ENCODE measurements at regions not wholly inside any gene's neighbourhood (a gene's known extent, or its start where the extent isn't known, plus 50 kb on each side); places are given as distances from the start of the nearest gene placed in this dataset.
A peak's percentile ranks its signal among the peaks of the same experiment; 100 is the strongest.

DNA sequence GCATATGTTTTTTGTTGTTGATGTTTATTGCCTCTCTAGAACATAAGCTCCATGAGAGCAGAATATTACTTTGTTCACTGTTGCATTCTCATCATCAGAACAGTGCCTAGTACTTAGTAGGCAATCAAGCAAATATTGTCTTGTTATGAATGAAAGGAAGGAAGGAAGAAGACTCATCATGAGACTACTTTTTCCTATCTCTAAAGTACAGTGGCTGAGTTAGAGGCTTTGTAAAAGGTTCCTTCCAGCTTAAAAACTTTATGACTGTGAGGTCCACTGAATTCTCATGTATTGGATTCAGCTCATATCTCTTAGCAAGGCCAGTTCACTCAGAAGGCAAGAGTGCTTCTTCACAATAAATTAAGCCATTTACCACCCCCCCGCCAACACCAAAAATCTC is 171.8 kb upstream of the NR3C1 start:
- Histone ChIP-seq H3K27ac (no peak overlapping the region), H3K4me3 (no peak overlapping the region), H3K27me3 (replicated peaks in 1 of 7) (no peaks in the 10 kb centered on the region), H3K36me3 (no peaks in the 10 kb centered on the region), H3K9me3 (no peaks in the 10 kb centered on the region), H3K4me1 (no peaks in the 10 kb centered on the region)
- WGBS, 5 donors, result 95 to 100% (median 97%) methylated on average over 1 of the region's 1 CpG
- no peak for TF ChIP-seq POLR2A (IDR thresholded peaks at IDR 0.05)
- TF ChIP-seq, protein P1, sequence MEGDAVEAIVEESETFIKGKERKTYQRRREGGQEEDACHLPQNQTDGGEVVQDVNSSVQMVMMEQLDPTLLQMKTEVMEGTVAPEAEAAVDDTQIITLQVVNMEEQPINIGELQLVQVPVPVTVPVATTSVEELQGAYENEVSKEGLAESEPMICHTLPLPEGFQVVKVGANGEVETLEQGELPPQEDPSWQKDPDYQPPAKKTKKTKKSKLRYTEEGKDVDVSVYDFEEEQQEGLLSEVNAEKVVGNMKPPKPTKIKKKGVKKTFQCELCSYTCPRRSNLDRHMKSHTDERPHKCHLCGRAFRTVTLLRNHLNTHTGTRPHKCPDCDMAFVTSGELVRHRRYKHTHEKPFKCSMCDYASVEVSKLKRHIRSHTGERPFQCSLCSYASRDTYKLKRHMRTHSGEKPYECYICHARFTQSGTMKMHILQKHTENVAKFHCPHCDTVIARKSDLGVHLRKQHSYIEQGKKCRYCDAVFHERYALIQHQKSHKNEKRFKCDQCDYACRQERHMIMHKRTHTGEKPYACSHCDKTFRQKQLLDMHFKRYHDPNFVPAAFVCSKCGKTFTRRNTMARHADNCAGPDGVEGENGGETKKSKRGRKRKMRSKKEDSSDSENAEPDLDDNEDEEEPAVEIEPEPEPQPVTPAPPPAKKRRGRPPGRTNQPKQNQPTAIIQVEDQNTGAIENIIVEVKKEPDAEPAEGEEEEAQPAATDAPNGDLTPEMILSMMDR (IDR thresholded peaks at IDR 0.05 in 8 of 11, conservative IDR thresholded peaks at IDR 0.05 in 3 of 11), result no peak
- no peak for TF ChIP-seq POLR2AphosphoS5 (IDR thresholded peaks at IDR 0.05)
- intact Hi-C loops (cut with DNase I; ENCODE audit: low total_unique reads), result no loop called here
- DNase-seq, result no peak

DNA sequence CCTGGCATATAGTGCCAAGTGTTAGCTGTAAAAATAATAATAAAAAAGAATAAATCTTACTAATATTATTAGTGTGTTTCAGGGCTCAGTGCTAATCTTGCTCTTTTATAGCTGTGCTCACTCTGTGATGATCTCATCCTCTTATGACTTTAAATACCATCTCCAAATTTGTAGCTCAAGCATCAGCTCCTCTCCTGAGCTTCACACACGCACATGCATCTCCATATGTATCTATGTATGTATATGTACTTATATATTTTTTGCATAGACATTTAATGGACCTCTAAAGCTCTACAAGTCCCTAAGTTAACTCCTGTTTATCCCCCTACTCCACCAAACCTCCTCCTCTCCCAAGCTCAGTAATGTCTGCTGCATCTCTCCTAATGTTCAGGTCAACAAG is 170.8 kb upstream of the NR3C1 start:
- 90 to 100% (median 94%) methylated on average over 1 of the region's 1 CpG for WGBS, 5 donors
- no peaks in the 10 kb centered on the region for H3K27me3 ChIP-seq (replicated peaks in 1 of 7)
- H3K4me3 ChIP-seq, result no peak overlapping the region
- DNase-seq, result no peak
- H3K4me1 ChIP-seq, result no peaks in the 10 kb centered on the region
- TF ChIP-seq, protein P1 (IDR thresholded peaks at IDR 0.05 in 8 of 11, conservative IDR thresholded peaks at IDR 0.05 in 3 of 11), result no peak
- TF ChIP-seq POLR2AphosphoS5 (IDR thresholded peaks at IDR 0.05) (no peak), POLR2A (IDR thresholded peaks at IDR 0.05) (no peak)
- intact Hi-C loops (cut with DNase I; ENCODE audit: low total_unique reads), result no loop called here
- peak overlapping the region in 1 of 8 donors; percentile 59 for H3K27ac ChIP-seq
- H3K36me3 ChIP-seq, result no peaks in the 10 kb centered on the region
- H3K9me3 ChIP-seq, result no peaks in the 10 kb centered on the region

DNA sequence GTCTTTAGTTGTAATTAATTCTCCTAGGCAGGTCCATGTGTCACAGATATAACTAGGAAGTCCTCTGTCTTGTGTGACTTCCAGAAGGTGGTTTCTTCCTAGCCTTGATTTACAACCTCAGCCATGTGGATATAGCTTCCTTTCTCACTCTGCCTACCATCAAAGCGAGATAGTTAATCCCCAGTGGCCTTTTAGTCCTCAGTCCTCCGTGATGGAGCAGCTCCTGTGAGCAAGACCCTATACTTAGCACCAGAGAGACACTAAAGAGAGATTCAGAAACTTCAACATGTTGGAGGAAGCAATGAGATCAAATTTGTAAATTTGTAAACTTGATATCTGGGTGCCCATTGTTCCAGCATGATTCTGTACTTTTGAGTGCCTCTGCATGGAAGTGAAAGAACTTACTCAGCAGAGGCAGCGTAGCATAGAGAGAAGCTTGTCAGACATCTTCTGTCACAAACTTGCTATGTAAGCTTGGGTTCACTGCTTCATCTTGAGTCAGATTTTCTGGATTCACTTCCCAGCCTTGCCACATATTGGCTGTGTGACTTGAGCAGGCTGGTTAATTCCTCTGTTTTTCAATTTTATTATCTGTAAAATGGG is 170.2 kb upstream of the NR3C1 start:
- 55 to 82% (median 66%) methylated on average over 3 of the region's 3 CpGs for WGBS, 5 donors
- no peaks in the 10 kb centered on the region for H3K36me3 ChIP-seq
- no peaks in the 10 kb centered on the region for H3K27me3 ChIP-seq (replicated peaks in 1 of 7)
- H3K4me3 ChIP-seq, result no peak overlapping the region
- H3K4me1 ChIP-seq, result no peaks in the 10 kb centered on the region
- H3K9me3 ChIP-seq, result no peaks in the 10 kb centered on the region
- intact Hi-C loops (cut with DNase I; ENCODE audit: low total_unique reads), result no loop called here
- H3K27ac ChIP-seq, result peak overlapping the region in 5 of 8 donors; percentile 36 to 59 (median 45)
- TF ChIP-seq, protein P1 (IDR thresholded peaks at IDR 0.05 in 8 of 11, conservative IDR thresholded peaks at IDR 0.05 in 3 of 11), result no peak
- TF ChIP-seq POLR2AphosphoS5 (IDR thresholded peaks at IDR 0.05), result no peak
- no peak for TF ChIP-seq POLR2A (IDR thresholded peaks at IDR 0.05)
- DNase-seq, result no peak

DNA sequence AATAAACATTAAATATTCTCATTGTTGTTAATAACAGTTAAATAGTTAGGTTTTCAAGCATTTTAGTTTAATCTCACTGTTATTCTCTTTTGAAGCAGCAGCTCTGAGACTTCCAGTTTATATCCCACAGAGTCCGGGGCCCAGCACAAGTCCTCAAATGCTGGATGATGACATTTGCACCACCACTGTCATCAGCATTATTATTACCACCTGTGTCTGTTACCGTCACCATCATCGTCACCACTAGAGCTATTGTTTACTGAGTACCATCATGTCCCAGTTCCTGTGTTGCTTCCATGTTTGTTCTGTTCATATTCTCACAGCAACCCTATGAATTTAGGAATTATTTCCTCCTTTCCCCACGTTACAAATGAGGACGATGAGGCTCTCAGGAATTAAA is 169.2 kb upstream of the NR3C1 start:
- H3K4me3 ChIP-seq, result no peak overlapping the region
- DNase-seq, result no peak
- no peaks in the 10 kb centered on the region for H3K9me3 ChIP-seq
- 73 to 91% (median 82%) methylated on average over 5 of the region's 5 CpGs for WGBS, 5 donors
- H3K36me3 ChIP-seq, result no peaks in the 10 kb centered on the region
- H3K4me1 ChIP-seq, result no peaks in the 10 kb centered on the region
- H3K27ac ChIP-seq, result no peak overlapping the region
- TF ChIP-seq, protein P1 (IDR thresholded peaks at IDR 0.05 in 8 of 11, conservative IDR thresholded peaks at IDR 0.05 in 3 of 11), result no peak
- TF ChIP-seq POLR2AphosphoS5 (IDR thresholded peaks at IDR 0.05) (no peak), POLR2A (IDR thresholded peaks at IDR 0.05) (no peak)
- intact Hi-C loops (cut with DNase I; ENCODE audit: low total_unique reads), result no loop called here
- no peaks in the 10 kb centered on the region for H3K27me3 ChIP-seq (replicated peaks in 1 of 7)

Measured in spleen (tissue), 11 donors.